ENCODE measurements at regions not wholly inside any gene's neighbourhood (a gene's known extent, or its start where the extent isn't known, plus 50 kb on each side); places are given as distances from the start of the nearest gene placed in this dataset.
A peak's percentile ranks its signal among the peaks of the same experiment; 100 is the strongest.

DNA sequence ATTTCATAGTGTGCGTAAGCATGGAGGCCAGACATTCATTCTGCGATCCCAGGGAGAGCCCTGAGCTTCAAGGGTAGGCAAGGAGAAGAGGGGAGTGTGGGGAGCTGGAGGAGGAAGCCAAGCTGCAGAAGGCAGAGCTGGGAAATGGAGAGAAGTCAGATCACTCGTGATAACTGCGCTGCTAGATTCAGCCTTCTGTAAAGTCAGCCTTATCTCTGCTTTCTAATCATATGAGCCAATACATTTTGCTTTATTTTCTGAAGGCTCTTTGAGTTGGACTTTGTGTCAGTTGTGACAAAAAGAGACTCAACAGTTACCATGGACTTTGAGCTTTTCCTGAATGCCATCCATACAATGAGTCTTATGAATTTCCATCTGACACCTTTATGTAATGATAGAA lies 61.7 kb upstream of the CREB5 start:
- Mint-ChIP-seq H3K27me3 (peaks cover 18 to 24% of the 10 kb centered on the region in 2 donors), H3K27ac (no peak overlapping the region), H3K9me3 (no peaks in the 10 kb centered on the region), H3K4me3 (no peak overlapping the region), H3K4me1 (peaks cover 0 to 2% of the 10 kb centered on the region in 2 donors), H3K36me3 (no peaks in the 10 kb centered on the region)
- no peak for DNase-seq
- no peak for ATAC-seq (replicated peaks)

GRCh38 chr7:28351450-28351849 lies 60.9 kb upstream of the CREB5 start:
- Mint-ChIP-seq H3K36me3 (no peaks in the 10 kb centered on the region), H3K27me3 (peaks cover 13 to 23% of the 10 kb centered on the region in 2 donors), H3K4me1 (peaks cover 0 to 2% of the 10 kb centered on the region in 2 donors), H3K9me3 (no peaks in the 10 kb centered on the region), H3K4me3 (no peak overlapping the region), H3K27ac (no peak overlapping the region)
- no peak for DNase-seq
- ATAC-seq (replicated peaks): no peak

DNA sequence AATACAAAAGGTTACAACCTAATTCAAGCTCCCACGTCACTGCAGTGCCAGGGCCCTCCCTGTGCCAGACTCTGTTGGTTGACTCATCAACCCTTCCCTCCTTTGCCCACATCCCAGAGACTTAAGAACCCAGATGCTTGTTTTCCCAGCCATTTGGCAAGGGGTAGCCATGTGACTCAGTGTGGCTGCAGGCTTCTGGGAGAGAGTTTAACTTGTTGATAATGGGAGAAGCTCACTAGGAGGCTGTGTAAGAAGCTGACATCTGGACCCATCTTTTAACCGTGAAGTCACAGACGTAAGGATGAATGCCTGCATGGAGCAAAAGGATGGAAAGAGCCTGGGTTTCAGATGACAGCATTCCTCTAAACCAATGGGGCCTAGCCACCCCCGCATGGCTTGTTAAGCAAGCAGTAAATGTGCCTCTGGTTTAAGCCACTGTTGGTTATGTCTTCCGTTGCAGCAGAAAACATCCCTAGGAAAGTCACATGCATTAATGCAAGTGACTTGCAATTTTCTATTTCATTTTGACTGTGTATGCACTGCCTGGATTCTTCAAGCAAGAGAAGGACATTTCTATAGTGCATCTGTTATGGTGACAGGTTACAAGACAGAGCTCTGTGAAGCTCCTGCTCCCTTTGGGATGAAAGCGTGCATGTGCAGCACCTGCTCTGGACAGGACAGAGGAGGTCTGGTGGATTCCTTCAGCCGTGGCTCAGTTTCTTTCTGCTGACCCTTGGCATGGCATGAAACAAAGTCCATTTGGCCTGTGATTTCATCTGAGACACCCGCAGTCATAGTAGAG lies 57.5 kb upstream of the CREB5 start:
- H3K36me3 Mint-ChIP-seq: no peaks in the 10 kb centered on the region
- no peak for ATAC-seq (replicated peaks)
- DNase-seq: no peak
- H3K4me3 Mint-ChIP-seq: no peak overlapping the region
- no peaks in the 10 kb centered on the region for H3K9me3 Mint-ChIP-seq
- H3K4me1 Mint-ChIP-seq: no peaks in the 10 kb centered on the region
- H3K27ac Mint-ChIP-seq: no peak overlapping the region
- H3K27me3 Mint-ChIP-seq: peaks cover 10 to 23% of the 10 kb centered on the region in 2 donors

DNA sequence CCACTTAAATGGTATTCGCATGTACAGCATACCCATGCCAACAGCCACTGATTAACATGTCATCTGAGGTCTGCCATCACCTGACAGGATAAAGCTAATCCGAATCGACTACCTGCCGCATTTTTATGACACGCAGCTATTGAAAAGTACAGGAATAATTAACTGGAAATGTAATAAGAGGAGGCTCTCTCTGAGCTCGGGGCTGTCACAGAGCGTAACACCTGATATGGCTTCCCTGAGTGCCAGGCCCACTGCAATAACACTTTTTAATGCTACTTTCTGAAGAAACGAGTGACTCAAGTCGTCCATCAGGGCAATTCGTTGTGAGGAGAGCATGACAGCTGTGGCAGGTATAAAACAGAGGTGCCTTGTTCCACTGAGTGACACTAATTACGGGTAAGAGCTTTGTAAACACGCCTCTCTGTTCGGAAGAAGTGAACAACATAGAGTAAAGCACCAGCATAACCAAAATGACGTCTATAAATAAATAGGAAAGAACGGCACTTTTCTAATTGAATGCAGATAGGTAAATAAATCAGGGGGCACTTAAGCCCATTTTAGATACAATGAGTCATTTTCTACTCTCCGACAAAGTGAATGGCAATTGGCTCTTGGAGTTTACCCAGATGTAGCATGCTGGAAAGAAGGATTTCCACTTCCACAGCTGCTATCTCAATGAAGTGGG lies 56.5 kb upstream of the CREB5 start:
- Mint-ChIP-seq H3K9me3 (no peaks in the 10 kb centered on the region), H3K27ac (no peak overlapping the region), H3K4me3 (no peak overlapping the region), H3K27me3 (peaks cover 3 to 16% of the 10 kb centered on the region in 2 donors), H3K4me1 (no peaks in the 10 kb centered on the region), H3K36me3 (no peaks in the 10 kb centered on the region)
- DNase-seq (no peak), ATAC-seq (replicated peaks) (no peak)

DNA sequence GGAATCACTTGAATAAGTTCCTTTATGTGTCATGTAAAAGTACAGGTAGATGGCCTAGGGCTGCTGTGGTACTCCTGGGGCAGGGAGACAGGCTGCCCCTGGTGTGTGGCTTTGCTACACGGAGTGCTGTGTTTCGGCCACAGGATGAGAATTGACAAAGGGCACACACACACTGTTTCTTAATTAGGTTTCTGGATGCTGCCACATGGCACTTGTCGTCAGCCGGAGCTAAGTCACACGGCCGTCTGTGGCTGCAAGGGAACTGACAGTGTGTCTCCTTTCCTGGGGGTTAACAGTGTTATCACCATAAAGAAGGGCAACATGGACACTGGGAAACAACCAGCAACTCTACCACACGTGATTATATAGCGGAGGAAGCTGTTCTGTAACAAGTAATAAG lies 55.7 kb upstream of the CREB5 start:
- DNase-seq (no peak), ATAC-seq (replicated peaks) (no peak)
- Mint-ChIP-seq H3K27me3 (peaks cover 0 to 8% of the 10 kb centered on the region in 2 donors), H3K27ac (no peak overlapping the region), H3K36me3 (no peaks in the 10 kb centered on the region), H3K9me3 (no peaks in the 10 kb centered on the region), H3K4me1 (no peaks in the 10 kb centered on the region), H3K4me3 (no peak overlapping the region)

DNA sequence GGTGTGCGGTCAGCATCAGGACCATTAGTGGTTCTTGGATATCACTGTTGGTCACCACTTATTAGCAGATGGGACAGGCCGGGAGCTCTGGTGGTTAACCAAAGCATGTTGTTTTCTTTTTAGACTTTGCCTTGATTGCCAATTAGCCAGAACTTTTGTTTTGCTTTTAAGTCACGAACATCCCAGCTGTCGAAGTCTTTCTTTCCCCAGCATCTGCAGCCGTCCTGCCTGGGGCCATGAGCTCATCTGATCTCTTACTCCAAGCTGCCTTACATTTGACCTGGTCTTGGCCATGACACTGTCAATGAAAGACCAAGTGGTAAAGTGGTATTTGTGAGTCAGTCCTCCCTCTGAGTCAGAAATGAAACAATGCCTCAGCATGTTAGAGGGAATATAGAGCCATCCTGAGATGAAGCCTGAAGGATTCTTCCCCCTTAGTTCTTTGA lies 53.9 kb upstream of the CREB5 start:
- Mint-ChIP-seq H3K4me3 (no peak overlapping the region), H3K9me3 (no peaks in the 10 kb centered on the region), H3K36me3 (no peaks in the 10 kb centered on the region), H3K27me3 (no peaks in the 10 kb centered on the region), H3K4me1 (no peaks in the 10 kb centered on the region), H3K27ac (no peak overlapping the region)
- ATAC-seq (replicated peaks): peak in 1 of 2 donors; percentile 33
- DNase-seq: no peak

DNA sequence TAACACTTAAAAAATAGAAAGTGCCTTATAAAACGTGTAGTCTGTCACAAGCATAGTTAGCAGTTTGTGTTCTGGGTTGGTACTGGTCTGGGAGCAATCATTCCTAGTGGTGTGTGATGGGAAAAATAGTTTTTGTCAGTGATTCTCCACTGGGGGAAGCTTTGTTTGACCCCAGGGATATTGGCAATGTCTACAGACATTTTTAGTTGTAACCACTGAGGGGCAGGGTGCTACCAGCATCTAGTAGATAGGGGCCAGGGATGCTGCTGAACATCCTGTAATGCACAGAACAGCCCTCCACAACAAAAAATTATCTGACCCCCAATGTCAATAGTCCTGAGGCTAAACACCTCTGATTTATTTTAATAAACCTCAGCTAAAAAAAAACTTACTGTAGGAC lies 51.6 kb upstream of the CREB5 start:
- Mint-ChIP-seq H3K4me3 (no peak overlapping the region), H3K27me3 (peaks cover 0 to 7% of the 10 kb centered on the region in 2 donors), H3K27ac (no peak overlapping the region), H3K9me3 (peaks cover 13% of the 10 kb centered on the region in 2 donors), H3K36me3 (peaks cover 3 to 5% of the 10 kb centered on the region in 2 donors), H3K4me1 (no peaks in the 10 kb centered on the region)
- DNase-seq (no peak), ATAC-seq (replicated peaks) (no peak)

- DNase-seq (no peak), ATAC-seq (replicated peaks) (no peak)
- Mint-ChIP-seq H3K9me3 (peaks cover 13% of the 10 kb centered on the region in 2 donors), H3K36me3 (peaks cover 3 to 5% of the 10 kb centered on the region in 2 donors), H3K4me3 (no peak overlapping the region), H3K27me3 (peaks cover under 1 to 7% of the 10 kb centered on the region in 2 donors), H3K4me1 (no peaks in the 10 kb centered on the region), H3K27ac (no peak overlapping the region)
These were observed 50.8 kb upstream of the CREB5 start for GRCh38 chr7:28361551-28361950.

DNA sequence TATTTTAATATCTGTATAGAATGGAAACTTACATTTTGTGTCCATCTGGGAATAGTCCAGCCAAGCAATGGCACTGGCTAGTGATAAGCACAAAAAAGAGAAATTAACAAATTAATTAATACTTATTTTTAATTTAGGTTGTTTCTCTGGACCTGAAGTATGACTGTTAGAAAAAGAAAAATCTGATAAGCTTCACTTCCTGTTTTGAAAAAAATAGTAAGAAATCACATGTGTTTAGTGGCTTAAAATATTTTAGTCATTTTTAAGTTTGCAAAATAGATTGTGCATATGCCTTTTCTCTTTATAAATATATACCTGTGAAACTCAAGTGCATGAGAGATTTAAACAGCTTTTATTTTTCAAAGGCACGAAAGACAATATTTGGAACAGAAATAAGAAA lies 50.1 kb upstream of the CREB5 start:
- Mint-ChIP-seq H3K4me1 (no peaks in the 10 kb centered on the region), H3K4me3 (no peak overlapping the region), H3K36me3 (peaks cover 3 to 5% of the 10 kb centered on the region in 2 donors), H3K27ac (no peak overlapping the region), H3K27me3 (peaks cover 7% of the 10 kb centered on the region in 2 donors), H3K9me3 (peaks cover 13% of the 10 kb centered on the region in 2 donors)
- ATAC-seq (replicated peaks): no peak
- DNase-seq: no peak
